HEK293 (cell line): ENCODE measurements at regions not wholly inside any gene's neighbourhood (a gene's known extent, or its start where the extent isn't known, plus 50 kb on each side); places are given as distances from the start of the nearest gene placed in this dataset.

Experiments used
- ZNF560 ChIP-seq: fragments of 450-650 bp; formaldehyde crosslinking; IDR thresholded peaks from 2 replicates; pipeline ENCODE4 v1.5.1; 2017; ENCODE audit warnings: missing biosample characterization, missing genetic modification characterization, borderline replicate concordance
- TF ChIP-seq, protein P1 (sequence below): fragments of 450-650 bp; formaldehyde crosslinking; IDR thresholded peaks from 2 replicates; pipeline ENCODE4 v1.5.1; 2016; ENCODE audit warnings: missing biosample characterization, missing genetic modification characterization

DNA sequence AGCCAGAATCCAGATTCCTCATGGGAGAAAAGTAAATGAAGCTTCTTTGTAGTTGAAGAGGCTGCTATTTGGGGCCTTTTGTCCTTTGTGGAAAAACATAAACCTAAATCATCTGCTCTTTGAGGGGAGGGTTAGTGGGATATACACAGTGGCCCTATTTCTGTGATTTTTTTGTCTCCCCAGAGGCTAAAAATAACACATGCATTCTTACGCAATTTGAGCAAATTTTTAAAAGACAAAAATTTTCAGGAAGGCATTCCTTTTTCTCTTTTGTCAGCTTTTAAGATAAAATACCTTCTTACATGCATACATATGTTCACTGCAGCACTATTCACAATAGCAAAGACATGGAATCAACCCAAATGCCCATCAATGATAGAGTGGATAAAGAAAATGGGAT, 165.5 kb downstream of the AXIN2 start:
- no peak for TF ChIP-seq ZNF560 (tag by site-specific recombination)
- TF ChIP-seq, protein P1, sequence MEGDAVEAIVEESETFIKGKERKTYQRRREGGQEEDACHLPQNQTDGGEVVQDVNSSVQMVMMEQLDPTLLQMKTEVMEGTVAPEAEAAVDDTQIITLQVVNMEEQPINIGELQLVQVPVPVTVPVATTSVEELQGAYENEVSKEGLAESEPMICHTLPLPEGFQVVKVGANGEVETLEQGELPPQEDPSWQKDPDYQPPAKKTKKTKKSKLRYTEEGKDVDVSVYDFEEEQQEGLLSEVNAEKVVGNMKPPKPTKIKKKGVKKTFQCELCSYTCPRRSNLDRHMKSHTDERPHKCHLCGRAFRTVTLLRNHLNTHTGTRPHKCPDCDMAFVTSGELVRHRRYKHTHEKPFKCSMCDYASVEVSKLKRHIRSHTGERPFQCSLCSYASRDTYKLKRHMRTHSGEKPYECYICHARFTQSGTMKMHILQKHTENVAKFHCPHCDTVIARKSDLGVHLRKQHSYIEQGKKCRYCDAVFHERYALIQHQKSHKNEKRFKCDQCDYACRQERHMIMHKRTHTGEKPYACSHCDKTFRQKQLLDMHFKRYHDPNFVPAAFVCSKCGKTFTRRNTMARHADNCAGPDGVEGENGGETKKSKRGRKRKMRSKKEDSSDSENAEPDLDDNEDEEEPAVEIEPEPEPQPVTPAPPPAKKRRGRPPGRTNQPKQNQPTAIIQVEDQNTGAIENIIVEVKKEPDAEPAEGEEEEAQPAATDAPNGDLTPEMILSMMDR (tag by site-specific recombination): no peak
